Caki2 (cell line): ENCODE measurements at regions not wholly inside any gene's neighbourhood (a gene's known extent, or its start where the extent isn't known, plus 50 kb on each side); places are given as distances from the start of the nearest gene placed in this dataset.
"Not testable (repeated sequence)": the region's sequence is repeated elsewhere in the genome, so short reads cannot be mapped to it uniquely, and the experiment has no call there.

Experiments
- DNase-seq: peaks from one replicate; pipeline ENCODE4 v3.0.0-alpha.2; 2015; ENCODE audit warnings: low read depth
- in situ Hi-C: cut with HindIII; loops from 2 replicates; pipeline ENCODE4 v1.10.0; 2016; ENCODE audit warnings: low sequenced_read_pairs, low pct_unique_long_range_greater_than_20kb, mixed read lengths

DNA sequence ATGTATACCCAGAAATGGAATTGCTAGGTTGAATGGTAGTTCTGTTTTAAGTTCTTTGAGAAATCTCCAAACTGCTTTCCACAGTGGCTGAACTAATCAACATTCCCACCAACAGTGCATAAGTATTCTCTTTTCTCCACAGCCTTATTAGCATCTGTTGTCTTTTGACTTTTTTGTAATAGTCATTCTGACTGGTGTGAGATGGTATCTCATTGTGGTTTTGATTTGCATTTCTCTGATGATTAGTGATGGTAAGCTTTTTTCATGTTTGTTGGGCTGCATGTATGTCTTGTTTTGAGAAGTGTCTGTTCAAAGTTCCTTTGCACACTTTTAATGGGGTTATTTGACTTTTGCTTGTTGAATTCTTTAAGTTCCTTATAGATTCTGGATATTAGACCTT, 52.4 kb upstream of the EHHADH start:
- DNase-seq, in situ Hi-C loops: not testable (repeated sequence)

DNA sequence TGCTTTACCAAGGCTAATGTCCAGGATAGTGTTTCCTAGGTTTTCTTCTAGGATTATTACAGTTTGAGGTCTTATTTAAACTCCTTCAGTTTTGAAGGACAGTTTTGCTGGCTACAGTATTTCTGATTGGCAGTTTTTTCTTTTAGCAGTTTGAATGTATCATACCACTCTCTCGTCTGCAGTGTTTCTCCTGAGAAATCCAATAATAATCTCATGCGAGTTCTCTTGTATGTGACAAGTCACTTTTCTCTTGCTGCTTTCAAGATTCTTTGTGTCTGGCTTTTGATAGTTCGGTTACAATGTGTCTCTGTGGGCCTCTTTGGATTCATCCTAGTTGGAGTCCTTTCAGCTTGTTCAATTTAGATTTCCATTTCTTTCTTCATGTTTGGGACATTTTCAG, 53.0 kb upstream of the EHHADH start:
- in situ Hi-C loops: no loop called here

DNA sequence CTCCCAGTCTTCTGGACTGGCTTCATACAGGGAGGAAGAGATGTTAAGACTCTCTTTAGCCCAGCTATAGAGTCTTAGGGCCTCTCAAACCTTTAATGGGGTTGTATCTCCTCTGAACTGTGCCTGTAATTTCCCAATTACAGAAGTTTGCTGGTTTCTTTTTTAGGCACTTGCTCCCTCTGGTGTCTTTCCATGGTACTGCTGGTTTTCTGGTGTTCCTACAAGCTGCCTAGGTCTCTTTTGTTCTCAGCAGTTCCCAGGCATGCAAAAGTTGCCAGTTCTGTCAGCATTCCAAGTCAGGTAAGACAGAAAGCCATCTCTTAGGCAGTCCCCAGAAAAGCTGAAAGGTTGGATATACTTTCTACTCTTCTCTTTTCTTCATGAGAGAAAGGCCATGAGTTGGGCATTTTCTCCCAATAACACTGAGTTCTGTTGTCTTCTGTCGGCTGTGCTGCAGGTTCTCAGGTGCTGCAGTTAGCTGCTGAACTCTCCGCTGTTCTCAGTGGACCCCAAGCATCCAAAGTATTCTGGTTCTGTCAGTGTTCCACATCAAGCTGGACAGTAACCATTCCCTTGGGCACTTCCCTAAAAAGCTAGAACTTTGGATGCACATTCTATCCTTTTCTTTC, 54.4 kb upstream of the EHHADH start:
- peak; percentile 49 for DNase-seq
- in situ Hi-C loops: no loop called here

More for the DNA sequence above, 53.0 kb upstream of the EHHADH start:
- DNase-seq: no peak

DNA sequence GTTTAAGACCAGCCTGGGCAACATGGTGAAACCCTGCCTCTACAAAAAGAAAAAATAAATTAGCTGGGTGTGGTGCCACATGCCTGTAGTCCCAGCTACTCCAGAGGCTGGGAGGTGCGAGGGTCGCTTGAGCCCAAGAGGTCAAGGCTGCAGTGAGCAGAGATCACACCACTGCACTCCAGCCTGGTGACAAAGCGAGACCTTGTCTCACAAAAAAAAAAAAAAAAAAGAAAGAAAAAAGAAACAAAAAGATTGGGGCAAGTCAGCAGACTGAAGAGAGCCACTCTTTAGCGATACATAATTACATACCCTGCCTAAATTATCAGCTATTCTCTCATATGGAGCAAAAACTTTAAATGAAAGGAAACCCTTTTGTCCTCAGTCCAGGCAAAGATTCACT, 53.6 kb upstream of the MAP3K13 start:
- no peak for DNase-seq
- in situ Hi-C loops: no loop called here

DNA sequence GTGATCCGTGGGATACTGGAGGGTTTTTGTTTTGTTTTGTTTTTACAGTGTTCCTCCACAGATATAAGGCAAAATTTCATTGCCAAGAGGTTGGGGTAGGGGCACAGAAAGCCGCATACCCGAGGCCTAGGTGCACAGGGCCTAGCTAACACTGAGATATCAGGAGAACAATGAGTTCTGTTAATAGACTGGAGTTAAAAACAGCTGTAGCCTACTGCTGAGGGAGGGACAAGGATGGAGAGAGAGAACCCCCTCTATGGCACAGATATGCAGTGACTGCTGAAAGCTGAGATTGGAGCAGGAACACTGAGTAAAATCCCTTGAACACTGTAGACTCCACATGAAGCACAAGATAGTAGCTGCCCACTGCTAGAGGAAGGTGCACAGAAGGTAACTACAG, 53.1 kb upstream of the MAP3K13 start:
- no peak for DNase-seq
- in situ Hi-C loops: no loop called here

DNA sequence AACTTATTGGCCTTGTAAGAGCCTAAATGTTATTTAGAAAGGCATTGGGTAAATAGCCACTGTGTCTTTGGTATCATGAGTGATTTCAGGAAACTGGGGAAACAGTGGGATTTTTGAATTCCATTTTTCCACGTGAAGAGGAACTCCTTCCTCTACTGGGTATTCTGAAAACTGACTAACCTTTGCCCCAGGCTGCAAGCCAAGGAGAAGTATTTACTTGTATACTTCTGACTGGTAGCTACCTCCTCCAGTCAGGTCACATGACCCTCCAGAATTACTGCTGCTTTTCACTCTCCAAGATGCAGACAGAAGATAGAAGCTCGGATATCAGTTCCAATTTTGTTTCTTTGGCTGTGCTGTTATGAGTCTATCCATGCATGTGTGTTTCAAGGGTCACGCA, 50.9 kb upstream of the MAP3K13 start:
- no peak for DNase-seq
- in situ Hi-C loops: no loop called here
